Effector memory CD4-positive, alpha-beta T cell (primary cell): ENCODE measurements at regions not wholly inside any gene's neighbourhood (a gene's known extent, or its start where the extent isn't known, plus 50 kb on each side); places are given as distances from the start of the nearest gene placed in this dataset.

Experiments used
- DNase-seq, 3 donors: peaks; one replicate each; pipeline ENCODE4 v3.0.0-alpha.2; 2020
- H3K27ac ChIP-seq: 2 replicates; pipeline ENCODE4 v1.7.0; 2013; ENCODE audit warnings: mild to moderate bottlenecking, low read length, moderate library complexity; ENCODE audit not compliant: insufficient read depth, poor library complexity, severe bottlenecking
- H3K27me3 ChIP-seq: replicated peaks from 2 replicates; pipeline ENCODE4 v1.7.0; 2013; ENCODE audit warnings: mild to moderate bottlenecking, low read length; ENCODE audit not compliant: insufficient read depth, control insufficient read depth, poor library complexity, severe bottlenecking
- H3K36me3 ChIP-seq: 2 replicates; pipeline ENCODE4 v1.7.0; 2013; ENCODE audit warnings: mild to moderate bottlenecking, low read length, moderate library complexity; ENCODE audit not compliant: control insufficient read depth, insufficient read depth
- H3K4me1 ChIP-seq: 2 replicates; pipeline ENCODE4 v1.7.0; 2013; ENCODE audit warnings: low read length, mild to moderate bottlenecking; ENCODE audit not compliant: control insufficient read depth, insufficient read depth, poor library complexity, severe bottlenecking
- H3K4me3 ChIP-seq: 2 replicates; pipeline ENCODE4 v1.7.0; 2013; ENCODE audit warnings: low read length, low read depth, mild to moderate bottlenecking; ENCODE audit not compliant: insufficient read depth, poor library complexity, severe bottlenecking
- H3K9me3 ChIP-seq: 2 replicates; pipeline ENCODE4 v1.7.0; 2013; ENCODE audit warnings: mild to moderate bottlenecking, low read length, moderate library complexity; ENCODE audit not compliant: control insufficient read depth

- H3K36me3 ChIP-seq: no peaks in the 10 kb centered on the region
- no peak overlapping the region for H3K27ac ChIP-seq
- H3K4me1 ChIP-seq: no peaks in the 10 kb centered on the region
- H3K4me3 ChIP-seq: no peak overlapping the region
- no peak for DNase-seq
- H3K9me3 ChIP-seq: no peaks in the 10 kb centered on the region
- H3K27me3 ChIP-seq: no peaks in the 10 kb centered on the region
Measured at GRCh38 chr5:126192226-126192625, 231.0 kb upstream of the GRAMD2B start.

GRCh38 chr5:126195410-126196100 is 227.7 kb upstream of the GRAMD2B start:
- Histone ChIP-seq H3K36me3 (no peaks in the 10 kb centered on the region), H3K27me3 (no peaks in the 10 kb centered on the region), H3K9me3 (no peaks in the 10 kb centered on the region), H3K27ac (no peak overlapping the region), H3K4me3 (no peak overlapping the region), H3K4me1 (no peaks in the 10 kb centered on the region)
- DNase-seq: no peak

GRCh38 chr5:126198531-126198930 is 224.7 kb upstream of the GRAMD2B start:
- H3K4me1 ChIP-seq: no peaks in the 10 kb centered on the region
- H3K4me3 ChIP-seq: no peak overlapping the region
- H3K27ac ChIP-seq: no peak overlapping the region
- no peaks in the 10 kb centered on the region for H3K36me3 ChIP-seq
- no peak for DNase-seq
- no peaks in the 10 kb centered on the region for H3K9me3 ChIP-seq
- no peaks in the 10 kb centered on the region for H3K27me3 ChIP-seq

GRCh38 chr5:126199467-126199866 is 223.7 kb upstream of the GRAMD2B start:
- no peak for DNase-seq
- Histone ChIP-seq H3K4me3 (no peak overlapping the region), H3K36me3 (no peaks in the 10 kb centered on the region), H3K27me3 (no peaks in the 10 kb centered on the region), H3K27ac (no peak overlapping the region), H3K9me3 (no peaks in the 10 kb centered on the region), H3K4me1 (no peaks in the 10 kb centered on the region)

GRCh38 chr5:126208691-126209090 is 214.5 kb upstream of the GRAMD2B start:
- H3K27me3 ChIP-seq: no peaks in the 10 kb centered on the region
- H3K4me1 ChIP-seq: no peaks in the 10 kb centered on the region
- H3K9me3 ChIP-seq: no peaks in the 10 kb centered on the region
- no peak overlapping the region for H3K27ac ChIP-seq
- DNase-seq: no peak
- no peaks in the 10 kb centered on the region for H3K36me3 ChIP-seq
- H3K4me3 ChIP-seq: no peak overlapping the region

- no peaks in the 10 kb centered on the region for H3K36me3 ChIP-seq
- H3K27me3 ChIP-seq: no peaks in the 10 kb centered on the region
- H3K4me3 ChIP-seq: no peak overlapping the region
- no peaks in the 10 kb centered on the region for H3K4me1 ChIP-seq
- H3K9me3 ChIP-seq: no peaks in the 10 kb centered on the region
- no peak for DNase-seq
- no peak overlapping the region for H3K27ac ChIP-seq
Measured at GRCh38 chr5:126210955-126211354, 212.3 kb upstream of the GRAMD2B start.

- H3K4me1 ChIP-seq: no peaks in the 10 kb centered on the region
- no peak for DNase-seq
- no peaks in the 10 kb centered on the region for H3K36me3 ChIP-seq
- no peaks in the 10 kb centered on the region for H3K27me3 ChIP-seq
- H3K9me3 ChIP-seq: no peaks in the 10 kb centered on the region
- no peak overlapping the region for H3K4me3 ChIP-seq
- no peak overlapping the region for H3K27ac ChIP-seq
Measured at GRCh38 chr5:126219616-126220015, 203.6 kb upstream of the GRAMD2B start.

- Histone ChIP-seq H3K27me3 (no peaks in the 10 kb centered on the region), H3K9me3 (no peaks in the 10 kb centered on the region), H3K36me3 (no peaks in the 10 kb centered on the region), H3K4me3 (no peak overlapping the region), H3K27ac (no peak overlapping the region), H3K4me1 (no peaks in the 10 kb centered on the region)
- DNase-seq: no peak
Measured at GRCh38 chr5:126220725-126221124, 202.5 kb upstream of the GRAMD2B start.

GRCh38 chr5:126228934-126229333 is 194.3 kb upstream of the GRAMD2B start:
- Histone ChIP-seq H3K9me3 (no peaks in the 10 kb centered on the region), H3K4me1 (no peaks in the 10 kb centered on the region), H3K4me3 (no peak overlapping the region), H3K36me3 (no peaks in the 10 kb centered on the region), H3K27me3 (no peaks in the 10 kb centered on the region), H3K27ac (no peak overlapping the region)
- no peak for DNase-seq

- Histone ChIP-seq H3K27me3 (no peaks in the 10 kb centered on the region), H3K9me3 (no peaks in the 10 kb centered on the region), H3K4me1 (no peaks in the 10 kb centered on the region), H3K36me3 (no peaks in the 10 kb centered on the region), H3K27ac (no peak overlapping the region), H3K4me3 (no peak overlapping the region)
- DNase-seq: no peak
Measured at GRCh38 chr5:126233256-126233655, 190.0 kb upstream of the GRAMD2B start.
